SHP77 treated with DMSO at 0.1 percent for 48 hours (cell line): ENCODE measurements at regions not wholly inside any gene's neighbourhood (a gene's known extent, or its start where the extent isn't known, plus 50 kb on each side); places are given as distances from the start of the nearest gene placed in this dataset.
"Not testable (repeated sequence)": the region's sequence is repeated elsewhere in the genome, so short reads cannot be mapped to it uniquely, and the experiment has no call there.

Source experiments
- DNase-seq: peaks from one replicate; lab custom pipeline; 2025; lab: John Stamatoyannopoulos, UW

DNA sequence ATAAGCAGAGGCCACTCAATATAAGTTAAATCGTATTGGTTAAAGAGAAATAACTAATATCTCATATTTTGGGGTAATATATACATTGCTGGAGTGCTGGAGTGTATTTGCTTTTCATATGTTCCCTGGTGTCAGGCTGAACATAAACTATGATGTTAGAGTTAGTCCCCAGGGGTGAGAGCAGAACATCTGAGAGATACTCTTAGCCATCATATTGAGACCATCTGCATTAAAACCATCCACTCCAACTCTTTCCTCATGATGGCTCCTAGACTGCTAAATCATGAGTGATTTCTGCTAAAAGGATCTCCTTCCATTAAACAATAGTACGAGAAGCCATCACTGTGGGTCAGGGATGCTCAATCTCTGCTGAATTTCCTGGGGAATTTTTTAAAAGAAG lies 436.2 kb downstream of the DTWD2 start:
- DNase-seq: no peak

DNA sequence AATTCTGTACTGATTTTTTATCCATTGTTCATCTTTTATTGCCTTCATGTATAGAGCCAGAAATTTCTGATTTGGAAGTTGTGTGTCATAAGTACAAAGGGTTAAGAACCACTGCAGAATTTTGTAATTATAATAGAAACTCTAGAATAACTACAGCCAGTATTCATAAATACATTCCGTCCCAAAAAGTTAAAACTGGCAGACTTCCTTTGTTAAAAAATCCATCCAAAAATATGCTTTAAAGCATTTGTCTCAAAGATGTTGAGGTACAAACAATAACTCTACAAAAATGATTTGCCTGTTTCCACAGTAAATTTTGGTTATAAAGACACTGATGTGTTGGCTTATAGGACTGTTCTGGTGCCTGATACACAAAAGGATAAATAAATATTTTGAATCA lies 436.6 kb downstream of the DTWD2 start:
- DNase-seq: no peak

DNA sequence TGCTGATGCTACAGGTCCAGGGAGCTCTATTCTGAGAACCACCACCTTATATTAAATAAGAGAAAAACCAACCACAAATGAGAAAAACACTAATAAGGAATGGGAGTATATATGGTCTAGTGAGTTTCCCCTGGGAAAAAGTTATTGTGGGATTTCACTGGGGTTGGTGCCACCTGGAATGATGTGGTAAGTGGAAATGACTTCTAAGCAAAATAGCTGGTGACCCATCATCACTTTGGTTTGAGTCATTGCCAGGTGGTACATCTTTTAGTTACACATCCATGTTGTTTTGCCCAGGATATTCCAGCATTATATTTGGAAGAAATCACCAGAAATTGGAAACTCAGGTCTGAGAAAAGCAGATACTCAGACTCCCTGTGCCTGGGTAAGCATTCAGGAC lies 437.3 kb downstream of the DTWD2 start:
- no peak for DNase-seq

DNA sequence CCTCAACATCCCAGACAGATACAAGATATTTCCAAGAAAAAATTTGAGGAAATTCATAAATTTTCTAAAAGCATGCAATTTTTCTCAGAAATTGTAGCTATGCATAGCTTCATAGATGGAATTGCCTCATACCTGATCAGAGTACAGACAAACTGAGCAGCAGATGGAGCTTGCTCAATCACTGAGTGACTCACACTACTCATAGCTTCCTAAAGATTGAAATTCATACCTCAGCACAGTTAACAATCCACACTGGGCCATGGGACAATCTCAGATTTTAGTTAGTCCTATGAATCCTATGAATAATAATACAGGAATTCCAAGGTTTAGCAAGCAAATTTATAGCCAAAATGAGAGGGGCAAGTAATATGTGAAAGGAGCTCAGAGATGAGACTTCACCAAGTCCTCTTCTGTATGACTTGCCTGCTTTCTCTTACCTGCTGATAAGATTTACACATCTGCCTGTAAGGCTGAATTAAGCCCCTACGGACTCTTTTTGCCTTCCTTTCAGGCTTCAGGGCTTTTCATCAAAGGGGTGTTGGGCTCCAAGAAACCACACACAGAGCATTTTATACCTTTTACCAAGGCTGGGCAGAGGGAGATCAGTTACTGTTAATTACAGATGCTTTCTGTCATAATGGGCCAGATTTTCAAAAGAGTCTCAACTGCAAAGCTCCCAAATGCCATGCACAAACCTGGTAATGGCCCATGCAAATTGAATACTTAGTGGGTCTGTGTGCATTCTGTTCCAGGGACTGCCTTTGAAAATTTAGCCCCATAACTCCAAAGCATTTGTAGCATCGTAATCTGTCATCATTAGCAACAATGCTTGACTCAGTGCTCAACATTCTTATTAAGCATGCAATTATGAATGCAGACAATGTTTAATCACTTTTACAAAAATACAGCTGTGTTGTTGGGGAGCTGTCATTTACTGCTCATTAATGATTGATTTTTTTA lies 439.3 kb downstream of the DTWD2 start:
- no peak for DNase-seq

DNA sequence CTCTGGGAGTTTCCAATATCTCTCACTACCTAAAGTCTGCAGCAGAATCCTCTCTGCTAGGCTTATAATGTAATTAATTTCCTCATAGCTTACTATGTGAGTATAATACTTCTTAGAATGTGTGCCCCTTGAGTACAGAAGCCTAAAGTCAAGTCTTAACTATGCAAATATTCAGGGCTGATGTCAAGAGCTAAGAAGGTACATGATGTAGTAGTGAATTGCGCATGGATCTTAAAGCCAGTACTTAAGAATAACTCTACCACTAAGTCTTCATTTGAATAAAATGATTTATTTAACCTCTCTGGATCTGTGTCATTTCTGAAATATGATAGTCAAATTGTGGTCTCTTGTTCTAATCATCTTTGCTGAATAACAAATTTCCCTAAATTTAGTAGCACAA lies 442.9 kb downstream of the DTWD2 start:
- DNase-seq: no peak

DNA sequence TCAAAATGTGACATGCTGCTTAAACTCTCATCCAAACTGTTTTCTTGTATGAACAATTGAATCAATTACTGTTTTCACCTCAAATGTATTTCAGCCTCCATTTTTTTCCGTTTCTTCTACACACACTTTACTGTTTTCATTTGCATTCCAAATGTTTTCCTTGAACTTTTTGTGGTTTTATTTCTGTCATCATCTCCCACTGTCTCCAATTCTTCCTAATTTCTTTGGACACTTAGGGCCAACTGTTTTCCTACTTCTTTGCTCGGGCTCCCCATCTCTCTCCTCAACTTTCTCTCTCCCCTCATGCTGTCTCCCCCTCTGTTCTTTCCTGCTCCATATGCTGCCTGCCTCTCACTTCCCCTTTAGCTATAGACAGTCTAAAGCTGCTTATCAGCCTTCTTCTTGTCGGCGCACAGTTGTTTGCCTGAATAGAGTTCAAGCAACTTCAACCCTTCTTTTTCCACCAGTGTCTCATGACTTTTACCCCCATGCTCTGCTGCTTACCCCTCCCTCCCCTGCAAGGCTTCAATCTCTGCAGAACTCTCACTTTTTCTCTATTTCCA lies 443.4 kb downstream of the DTWD2 start:
- DNase-seq: no peak

DNA sequence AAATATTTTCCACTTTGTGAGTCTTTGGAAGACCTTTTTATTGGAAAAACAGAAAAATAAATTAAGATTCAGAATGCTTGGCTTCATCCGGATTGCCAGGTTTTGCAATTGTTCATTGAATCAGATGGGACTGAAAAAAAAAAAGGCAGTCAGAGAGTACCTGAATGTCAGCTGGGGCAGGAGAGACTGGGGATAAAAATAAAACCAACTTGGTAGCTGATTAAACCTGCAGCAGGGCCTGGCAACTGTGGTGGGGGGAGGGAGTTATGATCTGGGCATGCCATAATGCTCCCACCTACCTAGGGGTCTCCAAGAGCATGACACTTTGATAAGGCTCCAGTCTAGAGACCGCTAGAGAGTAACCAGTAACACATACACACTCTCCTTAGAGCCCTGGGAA lies 454.4 kb downstream of the DTWD2 start:
- no peak for DNase-seq

DNA sequence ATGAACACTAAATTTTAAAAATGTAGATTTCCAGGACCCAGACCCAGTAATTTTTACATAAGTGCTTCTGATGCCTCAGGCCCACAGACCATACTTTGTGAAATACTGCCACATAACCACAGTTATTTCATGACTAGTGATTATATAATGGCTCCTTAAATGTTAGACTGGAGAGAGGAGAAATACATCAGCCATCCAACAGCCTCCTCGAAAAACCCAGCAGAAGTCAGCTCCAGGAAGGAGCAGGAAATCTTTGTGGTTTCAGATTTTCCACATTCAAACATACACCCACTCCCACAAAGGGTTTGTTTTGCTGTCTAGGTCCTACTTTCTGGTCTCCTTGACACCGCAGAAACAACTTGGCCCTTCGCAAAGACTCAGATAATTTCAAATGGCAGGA lies 455.2 kb downstream of the DTWD2 start:
- DNase-seq: no peak

DNA sequence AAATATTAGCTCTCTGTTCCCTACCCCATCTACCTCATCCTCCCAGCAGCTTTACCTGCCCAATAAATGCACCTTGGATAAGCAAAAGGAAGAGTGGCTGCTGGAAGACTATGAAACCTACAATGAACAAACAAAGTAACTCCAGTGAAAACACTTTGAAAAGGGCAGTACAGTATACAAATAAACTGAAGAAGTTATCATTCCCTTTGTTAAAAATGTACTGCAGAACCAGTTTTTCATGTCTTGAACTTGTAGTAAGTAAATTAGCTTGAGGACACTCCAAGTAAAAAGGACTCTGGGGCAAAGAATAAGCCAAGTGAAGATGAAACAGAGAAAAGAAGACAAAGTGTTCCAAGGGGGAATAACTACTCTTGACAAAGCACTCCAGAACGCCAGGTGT lies 457.1 kb downstream of the DTWD2 start:
- DNase-seq: no peak

DNA sequence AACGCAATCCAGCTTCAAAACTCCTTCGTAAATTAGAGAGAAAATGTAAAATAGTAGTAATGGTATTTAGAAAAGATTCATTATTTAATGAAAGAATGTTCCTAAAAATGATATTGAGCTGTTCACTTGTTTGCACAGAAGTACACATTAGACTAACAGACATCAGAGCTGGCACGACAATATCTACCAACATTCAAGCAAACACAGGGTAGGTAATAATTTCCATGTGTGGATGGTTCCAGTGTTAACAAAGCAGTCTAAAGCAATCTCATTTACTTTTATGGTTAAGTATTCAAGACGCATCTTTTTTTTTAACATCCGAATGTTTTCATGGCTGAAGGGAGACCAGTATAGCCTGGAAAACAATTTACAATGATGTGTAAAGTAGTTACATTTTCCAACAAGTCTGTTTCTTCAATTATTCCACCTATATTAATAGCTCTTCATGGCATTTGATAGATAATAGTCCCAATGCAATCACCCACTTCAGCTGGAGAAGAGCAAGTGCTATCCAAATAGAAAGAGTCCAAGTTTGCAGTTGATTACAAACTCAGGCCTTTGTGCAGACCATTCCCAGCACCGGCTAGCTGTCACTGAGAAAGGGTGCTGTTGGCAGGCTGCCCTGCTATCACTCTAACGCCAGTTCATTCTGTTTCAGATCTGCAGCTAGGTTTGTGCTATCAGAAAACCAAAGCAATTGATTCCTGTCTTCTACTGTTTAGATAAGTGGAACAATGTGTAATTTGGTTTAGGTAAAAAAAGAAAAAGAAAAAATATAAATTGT lies 458.8 kb downstream of the DTWD2 start:
- no peak for DNase-seq

DNA sequence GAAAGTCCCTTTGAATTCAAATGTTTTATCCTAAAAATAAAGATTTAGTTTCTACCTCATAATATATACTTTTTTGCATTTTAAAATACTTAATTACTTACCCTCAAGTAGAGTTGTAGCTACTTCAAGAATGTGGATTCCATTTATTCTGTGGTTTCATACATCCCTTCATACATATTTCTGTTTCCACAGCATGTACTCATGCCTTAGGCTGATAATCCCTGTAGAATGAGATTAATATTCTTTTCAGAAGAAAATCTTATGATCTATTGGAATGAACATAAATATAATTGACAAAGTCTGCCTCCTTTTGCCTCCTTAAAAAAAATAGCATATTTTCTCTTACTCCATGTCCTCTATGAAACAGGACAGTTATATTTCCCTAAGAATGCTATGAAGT lies 465.7 kb downstream of the DTWD2 start:
- no peak for DNase-seq

DNA sequence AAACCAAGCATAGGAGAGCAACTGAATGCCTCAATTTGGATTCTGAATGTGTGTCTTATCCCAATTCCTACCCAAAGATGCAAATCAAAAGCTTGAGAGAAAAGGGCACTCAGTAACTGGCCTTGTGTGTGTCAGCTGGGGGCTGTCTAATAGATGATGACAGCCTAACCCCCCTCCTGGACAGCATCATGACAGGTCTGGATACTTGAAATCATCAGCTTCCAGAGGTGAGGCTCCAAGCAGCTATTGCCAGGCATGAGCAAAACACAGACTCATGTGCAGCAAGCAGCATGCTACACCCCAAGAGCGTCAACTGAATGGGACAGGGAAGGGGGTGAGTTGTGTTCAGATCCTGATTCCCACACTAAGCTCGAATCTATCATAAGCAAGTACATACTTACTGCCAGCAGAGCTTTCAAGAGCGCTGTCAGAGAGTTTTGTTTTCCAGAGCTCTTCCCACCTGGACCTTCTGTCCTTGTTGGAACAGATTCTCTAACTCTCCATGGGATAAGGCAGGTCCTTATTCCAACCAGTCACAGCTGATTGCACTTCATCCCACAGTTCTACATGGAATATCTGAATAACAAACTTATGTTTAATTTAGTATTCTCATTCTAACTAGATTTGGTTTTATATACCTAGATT lies 467.5 kb downstream of the DTWD2 start:
- no peak for DNase-seq

DNA sequence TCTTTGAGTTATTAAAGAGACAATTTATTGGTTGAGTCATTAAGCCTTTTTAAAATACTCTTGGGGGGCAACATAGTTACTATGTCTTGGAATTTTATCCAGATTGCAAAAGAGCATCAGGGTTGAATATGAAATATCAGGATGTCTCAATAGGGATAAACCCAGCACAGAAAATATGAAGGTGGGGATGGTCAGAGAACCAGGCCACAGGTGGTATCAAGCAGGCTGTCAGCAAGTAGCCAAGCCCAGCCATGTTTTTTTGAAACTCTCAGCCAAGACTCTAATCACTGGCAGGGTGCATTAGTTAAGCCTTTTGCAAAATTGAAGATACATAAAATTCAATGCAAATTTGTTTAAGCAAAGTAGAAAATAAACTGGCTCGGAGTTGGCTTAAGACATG lies 468.9 kb downstream of the DTWD2 start:
- no peak for DNase-seq

DNA sequence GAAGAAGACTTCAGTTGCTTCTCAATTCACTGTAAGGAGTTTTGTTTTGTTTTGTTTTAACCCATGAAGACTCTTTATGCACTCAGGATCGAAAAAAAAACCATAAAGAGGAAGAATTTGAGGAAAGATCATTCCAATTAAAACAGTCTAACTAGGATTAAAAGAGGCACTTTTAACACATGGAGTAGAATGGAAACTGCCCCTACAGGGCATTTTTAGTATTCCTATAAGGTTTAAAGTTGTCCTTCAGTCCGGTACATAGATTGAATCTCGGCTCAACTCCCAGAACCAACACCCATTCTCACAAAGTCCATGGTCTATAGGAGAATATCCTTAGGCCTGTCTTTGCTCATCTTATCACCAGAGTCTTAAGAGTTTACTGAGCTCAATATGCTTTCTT lies 469.6 kb downstream of the DTWD2 start:
- no peak for DNase-seq

DNA sequence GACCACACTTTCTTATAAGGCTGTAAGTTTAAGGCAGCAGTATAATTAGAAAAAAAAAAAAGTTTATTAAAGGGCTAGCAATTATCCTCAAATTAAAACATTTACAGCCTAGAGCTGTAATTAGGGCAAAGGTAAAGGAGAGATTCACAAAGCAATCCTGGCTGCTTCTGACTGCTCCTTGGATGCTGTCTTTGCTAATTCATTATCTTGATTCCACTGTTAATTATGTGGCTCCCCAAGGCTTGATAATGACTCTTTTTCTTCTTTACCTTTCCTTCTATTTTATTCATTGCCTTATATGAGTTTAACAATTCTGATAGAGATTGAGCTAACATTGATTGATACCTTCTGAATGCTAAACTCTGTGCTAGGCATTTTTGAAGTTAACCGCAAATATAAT lies 476.5 kb downstream of the DTWD2 start:
- DNase-seq: no peak

DNA sequence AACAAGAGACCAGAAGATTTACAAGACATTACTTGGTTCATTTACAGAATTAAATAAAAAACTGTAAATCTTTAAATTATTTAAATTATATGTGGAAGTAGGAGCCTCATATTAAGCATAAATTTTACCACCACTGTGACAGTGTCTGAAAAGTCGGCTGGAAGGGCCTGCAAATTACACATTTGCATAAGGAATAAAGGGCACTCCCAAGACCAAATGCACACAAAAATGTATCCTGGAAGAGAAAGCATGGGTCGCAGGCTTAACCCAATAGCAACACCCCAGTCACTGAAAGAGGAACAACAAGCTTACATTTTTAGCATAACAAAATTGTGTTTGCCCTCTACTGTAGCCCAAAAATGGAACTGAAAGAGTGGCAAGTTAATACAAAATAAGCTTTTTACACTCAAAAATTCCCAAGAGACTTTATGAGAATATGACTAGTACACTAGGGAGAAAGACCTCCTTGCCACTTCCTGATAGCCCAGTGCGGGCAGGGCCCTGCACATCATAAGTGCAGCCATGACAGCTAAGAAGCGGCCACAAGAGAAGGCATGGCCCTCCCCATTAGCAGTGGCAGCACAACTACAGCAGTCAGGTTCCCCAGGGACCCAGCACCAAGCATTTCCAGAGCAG lies 482.0 kb downstream of the DTWD2 start:
- no peak for DNase-seq

DNA sequence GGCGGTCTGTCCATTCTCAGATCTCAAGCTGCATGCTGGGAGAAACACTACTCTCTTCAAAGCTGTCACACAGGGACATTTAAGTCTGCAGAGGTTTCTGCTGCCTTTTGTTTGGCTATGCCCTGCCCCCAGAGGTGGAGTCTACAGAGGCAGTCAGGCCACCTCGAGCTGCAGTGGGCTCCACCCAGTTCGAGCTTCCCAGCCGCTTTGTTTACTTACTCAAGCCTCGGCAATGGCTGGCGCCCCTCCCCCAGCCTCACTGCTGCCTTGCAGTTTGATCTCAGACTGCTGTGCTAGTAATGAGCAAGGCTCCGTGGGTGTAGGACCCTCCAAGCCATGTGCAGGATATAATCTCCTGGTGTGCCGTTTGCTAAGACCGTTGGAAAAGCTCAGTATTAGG lies 486.1 kb downstream of the DTWD2 start:
- not testable (repeated sequence) for DNase-seq

DNA sequence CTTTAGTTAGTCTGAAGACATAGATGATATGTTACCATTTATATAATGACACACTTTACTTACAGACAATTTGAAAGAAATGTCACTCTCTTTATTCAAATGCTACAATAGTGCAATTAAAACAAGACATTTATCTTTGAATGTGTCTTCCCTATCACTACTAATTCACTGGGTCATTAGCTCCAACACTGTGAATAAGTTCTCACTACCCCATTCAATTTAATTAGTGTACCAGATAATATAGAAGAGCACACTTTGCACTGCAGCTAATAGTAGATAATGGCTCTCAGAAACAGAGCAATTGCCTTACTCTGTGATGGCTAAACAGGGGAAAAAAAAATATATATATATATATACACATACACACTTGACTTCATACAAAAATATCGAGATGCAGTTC lies 497.0 kb downstream of the DTWD2 start:
- DNase-seq: no peak

DNA sequence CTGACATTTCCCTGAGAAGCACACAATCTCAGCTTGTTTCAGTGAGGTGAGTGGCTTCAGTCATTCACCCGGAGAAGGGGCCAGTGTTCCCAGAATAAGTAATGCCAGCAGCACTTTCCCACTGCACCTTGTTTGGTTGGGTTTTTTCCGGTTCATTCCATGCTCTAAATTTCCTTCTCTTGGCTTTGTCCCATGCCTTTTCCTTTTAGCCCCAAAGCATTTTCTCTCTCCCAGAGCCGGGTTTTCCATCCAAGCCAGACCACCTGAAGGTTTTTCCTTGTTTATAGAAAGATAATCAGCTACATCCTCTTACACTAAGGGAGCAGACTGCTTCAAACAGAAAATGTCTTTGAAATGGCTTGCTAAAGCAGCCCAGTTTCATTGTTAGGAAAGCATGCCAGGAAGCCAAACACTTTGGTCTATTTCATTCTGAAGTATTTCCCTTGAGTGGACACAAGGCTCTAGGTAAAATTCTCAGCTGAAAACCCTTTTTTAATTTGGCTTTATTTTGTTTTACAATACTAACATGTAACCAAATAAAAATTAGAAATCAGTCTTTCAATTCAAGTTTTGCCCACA lies 501.6 kb downstream of the DTWD2 start:
- no peak for DNase-seq

DNA sequence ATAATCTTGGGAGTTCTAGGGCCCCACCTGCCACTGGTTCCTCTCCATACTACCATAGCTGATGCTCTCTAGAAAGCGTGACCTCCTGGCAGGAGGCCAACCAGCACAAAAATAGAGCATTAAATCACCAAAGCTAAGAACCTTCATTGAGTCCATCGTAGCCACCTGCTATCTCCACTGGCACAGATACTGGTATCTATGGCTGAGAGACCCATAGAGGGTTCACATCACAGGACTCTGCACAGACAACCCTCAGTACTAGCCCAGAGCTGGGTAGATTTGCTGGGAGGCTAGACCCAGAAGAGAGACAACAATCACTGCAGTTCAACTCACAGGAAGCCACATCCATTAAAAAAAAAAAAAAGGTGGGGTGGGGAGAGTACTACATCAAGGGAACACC lies 509.1 kb downstream of the DTWD2 start:
- DNase-seq: no peak

DNA sequence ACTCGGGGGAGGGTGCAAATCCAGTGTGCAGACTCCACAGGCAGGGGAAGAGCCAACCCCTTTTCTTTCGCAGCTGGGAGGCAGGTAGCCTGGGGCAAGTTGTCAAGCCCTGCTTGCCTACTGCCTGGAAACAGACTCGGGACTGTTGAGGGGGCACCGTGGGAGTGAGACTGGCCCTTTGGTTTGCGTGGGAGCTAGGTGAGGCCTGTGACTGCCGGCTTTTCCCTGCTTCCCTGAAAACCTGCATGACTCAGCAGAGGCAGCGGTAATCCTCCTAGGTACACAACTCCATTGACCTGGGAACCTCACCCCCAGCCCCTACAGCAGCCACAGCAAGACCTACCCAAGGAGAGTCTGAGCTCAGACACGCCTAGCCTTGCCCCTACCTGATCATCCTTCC lies 509.5 kb downstream of the DTWD2 start:
- DNase-seq: no peak

DNA sequence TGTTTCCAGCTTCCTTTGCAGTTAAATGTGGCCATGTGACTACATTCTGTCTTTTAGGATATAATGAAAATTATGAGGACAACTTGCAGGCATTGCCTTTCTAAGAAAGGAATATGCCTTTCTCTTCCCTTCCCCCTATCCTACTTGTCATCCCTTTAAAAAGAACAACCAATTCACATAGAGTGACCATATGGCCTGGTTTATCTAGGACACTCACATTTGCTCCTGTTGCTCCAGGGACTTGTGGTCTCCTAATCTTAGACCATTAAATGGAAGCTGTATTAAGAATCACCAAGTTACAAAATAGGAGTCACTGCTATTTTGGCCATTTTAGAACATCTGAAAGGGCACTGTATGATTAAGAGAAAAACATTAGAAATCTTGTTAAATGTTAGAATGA lies 520.3 kb downstream of the DTWD2 start:
- DNase-seq: no peak
